Fibroblast of skin of right quadriceps (primary cell): ENCODE measurements at regions not wholly inside any gene's neighbourhood (a gene's known extent, or its start where the extent isn't known, plus 50 kb on each side); places are given as distances from the start of the nearest gene placed in this dataset.
"Not testable (repeated sequence)": the region's sequence is repeated elsewhere in the genome, so short reads cannot be mapped to it uniquely, and the experiment has no call there.

Source experiments
- DNase-seq: peaks from one replicate; pipeline ENCODE4 v3.0.0-alpha.2; 2013

DNA sequence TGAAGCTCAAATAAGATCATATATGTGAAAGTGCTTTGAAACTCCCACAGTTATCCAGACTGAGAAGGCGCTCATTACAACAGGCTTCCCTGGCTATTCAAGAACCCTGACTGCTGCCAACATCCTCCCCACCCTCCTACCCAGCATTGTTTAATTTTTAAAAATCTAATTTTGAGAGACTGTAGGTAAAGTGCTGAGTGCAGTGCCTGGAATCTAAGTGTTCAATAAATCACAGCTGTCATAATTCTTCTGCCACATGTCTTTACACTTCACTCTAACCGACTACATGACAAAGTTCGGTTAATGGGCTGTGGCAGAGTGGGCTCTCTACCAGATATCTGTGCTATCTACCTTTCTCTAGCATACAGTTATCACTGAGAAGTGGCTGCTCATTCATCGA lies 255.6 kb upstream of the C9orf72 start:
- DNase-seq = no peak

DNA sequence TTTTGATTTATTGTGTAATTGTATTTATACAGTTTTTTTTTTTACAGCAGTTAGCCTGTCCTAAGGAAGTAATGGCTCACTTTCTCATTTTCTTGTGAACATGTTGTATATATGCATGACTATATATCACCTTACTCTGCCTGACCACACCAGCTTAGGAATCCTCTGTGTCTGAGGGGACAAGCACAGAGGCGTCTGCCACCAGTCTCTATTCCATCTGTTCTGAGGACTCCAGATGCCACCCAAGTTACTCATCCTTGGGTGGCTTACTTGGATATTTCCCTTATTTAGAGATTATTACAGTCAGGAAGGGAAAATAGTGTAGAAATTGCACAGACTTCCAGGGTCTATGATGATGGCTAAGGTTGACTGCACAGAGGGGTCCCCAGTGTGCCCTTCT lies 256.3 kb upstream of the C9orf72 start:
- no peak for DNase-seq

DNA sequence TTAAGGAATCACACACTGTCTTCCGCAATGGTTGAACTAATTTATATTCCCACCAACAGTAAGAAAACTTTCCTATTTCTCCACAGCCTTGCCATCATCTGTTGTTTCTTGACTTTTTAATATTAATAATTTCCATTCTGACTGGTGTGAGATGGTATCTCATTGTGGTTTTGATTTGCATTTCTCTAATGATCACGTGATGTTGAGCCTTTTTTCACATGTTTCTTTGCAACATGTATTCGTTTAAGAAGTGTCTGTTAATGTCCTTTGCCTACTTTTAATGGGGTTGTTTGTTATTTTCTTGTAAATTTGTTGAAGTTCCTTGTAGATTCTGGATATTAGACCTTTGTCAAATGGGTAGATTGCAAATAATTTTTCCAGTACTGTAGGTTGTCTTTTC lies 258.8 kb upstream of the C9orf72 start:
- not testable (repeated sequence) for DNase-seq

DNA sequence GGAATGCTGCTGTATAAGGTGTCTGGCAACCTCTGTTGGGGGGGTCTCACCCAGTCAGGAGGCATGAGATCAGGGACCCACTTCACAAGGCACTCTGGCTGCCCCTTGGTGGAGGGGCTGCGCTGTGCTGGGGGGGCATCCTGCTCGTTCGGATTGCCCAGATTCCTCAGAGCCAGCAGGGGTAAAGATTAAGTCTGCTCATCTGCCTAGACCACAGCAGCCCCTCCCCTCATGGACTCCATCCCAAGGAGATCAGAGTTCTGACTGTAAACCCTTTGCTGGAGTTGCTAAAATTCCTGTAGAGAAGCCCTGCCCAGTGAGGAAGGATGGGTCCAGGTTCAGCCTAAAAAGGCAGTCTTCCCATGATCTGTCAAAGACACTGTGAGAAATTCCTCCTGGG lies 262.0 kb upstream of the C9orf72 start:
- DNase-seq = no peak

DNA sequence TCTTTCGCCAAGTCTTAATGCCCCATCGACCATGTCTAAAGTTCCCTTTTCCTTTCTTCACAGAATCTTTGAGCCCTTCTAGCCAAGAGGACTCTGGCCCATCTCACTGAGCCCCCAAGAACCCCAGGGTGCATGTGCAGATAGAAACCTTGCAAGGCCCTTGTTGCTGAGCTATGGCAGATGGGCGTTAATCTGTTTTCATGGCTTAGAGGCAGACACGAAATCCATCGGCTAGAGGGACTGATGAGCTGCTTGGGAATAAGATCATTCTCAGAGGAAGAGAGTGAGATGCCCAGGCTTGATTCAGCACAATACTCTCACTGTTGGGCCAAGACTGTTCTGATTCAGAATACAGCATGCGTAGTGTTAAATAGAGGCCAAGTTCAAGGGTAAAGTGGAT lies 262.5 kb upstream of the C9orf72 start:
- no peak for DNase-seq

DNA sequence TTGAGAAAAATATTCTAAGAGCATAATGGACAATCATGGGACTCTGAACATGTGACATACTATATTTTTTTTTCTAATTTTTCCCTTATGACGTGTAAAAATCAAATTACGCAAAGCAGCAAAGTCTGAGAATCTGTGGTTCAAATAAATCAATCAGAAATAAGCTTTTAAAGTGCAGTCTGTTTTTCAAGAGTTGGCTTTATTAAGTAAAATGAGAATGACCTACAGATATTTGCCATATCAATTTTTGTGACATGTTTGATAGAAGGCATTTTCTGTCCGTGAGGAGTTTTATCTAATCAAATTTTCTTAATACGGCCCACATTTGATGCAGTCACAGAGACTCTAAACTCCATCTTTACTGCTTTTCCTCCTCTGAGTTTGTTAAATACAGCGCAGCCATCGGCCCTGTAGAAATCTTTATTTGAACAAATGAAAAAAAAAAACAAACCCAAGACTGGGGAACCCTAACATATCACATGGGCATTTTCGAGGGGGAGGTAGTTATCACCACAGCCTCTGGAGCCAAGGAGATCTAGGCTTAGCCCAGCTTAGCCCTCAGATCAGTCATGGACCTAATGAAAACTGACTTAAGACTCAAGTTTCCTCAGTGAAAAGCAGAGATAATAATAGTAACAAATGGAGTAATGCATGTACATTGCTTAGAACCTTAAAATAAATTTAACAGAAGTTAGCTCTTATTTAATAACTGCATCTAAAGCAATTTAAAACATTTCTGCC lies 263.6 kb upstream of the C9orf72 start:
- no peak for DNase-seq

GRCh38 chr9:27838876-27839275 lies 265.6 kb upstream of the C9orf72 start:
- DNase-seq = no peak

DNA sequence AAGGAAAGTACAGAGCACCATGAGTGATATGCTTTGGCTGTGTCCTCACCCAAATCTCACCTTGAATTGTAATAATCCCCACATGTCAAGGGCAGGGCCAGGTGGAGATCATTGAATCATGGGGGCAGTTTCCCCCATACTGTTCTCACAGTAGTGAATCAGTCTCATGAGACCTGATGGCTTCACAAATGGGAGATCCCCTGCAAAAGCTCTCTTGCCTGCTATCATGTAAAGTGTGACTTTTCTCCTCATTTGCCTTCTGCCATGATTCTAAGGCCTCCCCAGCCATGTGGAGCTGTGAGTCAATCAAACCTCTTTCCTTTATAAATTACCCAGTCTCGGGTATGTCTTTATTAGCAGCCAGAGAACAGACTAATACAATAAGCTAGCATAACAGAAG lies 266.5 kb upstream of the C9orf72 start:
- not testable (repeated sequence) for DNase-seq

DNA sequence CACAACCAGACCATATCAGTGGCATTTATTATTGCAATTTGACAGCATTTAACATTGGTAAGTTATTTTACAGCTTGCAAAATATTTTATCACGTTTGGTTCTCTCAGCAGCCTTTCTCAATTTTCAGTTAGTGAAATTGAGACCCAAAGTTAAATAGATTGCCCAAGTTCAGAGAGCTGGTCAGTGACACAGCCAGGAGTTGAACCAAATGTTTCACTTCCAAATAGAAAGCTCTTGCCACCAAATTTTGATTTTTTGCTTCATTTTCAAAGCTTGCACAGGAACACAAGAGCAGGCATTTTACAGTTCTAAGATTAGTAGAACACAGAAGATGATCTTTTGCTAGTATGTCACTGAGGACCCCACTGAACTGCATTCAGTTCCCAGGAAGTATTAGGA lies 271.5 kb upstream of the C9orf72 start:
- no peak for DNase-seq

DNA sequence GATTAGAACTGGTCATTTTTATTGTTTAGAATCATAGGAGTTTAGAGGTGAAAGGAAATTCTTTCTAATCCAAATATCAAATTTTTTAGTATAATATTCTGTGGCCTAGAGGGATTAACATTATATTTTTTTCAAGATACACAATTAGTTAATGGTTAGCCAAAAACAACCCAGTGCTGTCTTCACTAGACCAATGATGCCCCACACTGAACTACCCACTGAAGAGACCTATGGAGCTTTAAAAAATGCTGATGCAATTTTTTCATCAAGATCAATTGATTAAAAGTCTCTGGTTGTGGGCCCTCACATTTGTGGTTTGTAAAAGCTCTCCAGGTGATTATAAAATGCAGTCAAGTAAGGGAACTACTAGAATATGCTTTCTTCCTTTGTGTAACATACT lies 274.1 kb upstream of the C9orf72 start:
- no peak for DNase-seq

GRCh38 chr9:27847818-27848217 lies 274.5 kb upstream of the C9orf72 start:
- DNase-seq = no peak

GRCh38 chr9:27848315-27848714 lies 275.0 kb upstream of the C9orf72 start:
- no peak for DNase-seq

- no peak for DNase-seq
Measured at GRCh38 chr9:27851858-27852257, 278.6 kb upstream of the C9orf72 start.

DNA sequence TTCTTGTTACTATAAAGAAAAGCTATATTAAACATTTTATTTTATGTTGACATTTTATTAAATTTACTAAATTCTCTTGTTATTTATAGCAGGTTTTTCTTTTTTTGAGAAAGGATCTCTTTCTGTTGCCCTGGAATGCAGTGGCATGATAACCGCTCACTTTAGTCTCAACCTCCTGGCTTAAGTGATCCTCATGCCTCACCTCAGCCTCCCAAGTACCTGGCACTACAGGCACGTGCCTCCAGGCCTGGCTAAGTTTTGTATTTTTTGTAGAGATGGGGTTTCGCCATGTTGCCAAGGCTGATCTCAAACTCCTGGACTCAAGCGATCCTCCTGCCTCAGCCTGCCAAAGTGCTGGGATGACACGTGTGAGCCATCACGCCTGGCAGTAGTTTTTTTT lies 280.2 kb upstream of the C9orf72 start:
- DNase-seq = no peak

DNA sequence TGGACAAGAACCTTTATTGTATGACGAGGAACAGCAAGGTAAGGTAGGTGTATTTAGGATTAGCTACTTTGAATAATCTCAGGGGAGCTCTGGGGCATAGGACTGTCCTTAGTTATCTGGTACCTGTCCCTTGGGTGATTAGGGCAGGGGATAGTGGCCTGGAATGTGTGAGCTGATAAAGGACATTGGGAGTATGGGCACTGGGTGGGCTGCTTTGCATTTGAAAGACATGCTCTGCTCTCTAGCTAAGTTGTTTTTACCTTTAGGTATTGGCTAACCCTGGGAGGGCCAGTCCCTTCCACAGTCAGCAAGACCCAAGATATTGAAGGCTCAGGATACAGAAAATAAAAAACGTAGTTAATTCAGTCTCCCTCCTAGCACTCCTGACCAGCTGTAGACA lies 282.8 kb upstream of the C9orf72 start:
- DNase-seq = no peak

DNA sequence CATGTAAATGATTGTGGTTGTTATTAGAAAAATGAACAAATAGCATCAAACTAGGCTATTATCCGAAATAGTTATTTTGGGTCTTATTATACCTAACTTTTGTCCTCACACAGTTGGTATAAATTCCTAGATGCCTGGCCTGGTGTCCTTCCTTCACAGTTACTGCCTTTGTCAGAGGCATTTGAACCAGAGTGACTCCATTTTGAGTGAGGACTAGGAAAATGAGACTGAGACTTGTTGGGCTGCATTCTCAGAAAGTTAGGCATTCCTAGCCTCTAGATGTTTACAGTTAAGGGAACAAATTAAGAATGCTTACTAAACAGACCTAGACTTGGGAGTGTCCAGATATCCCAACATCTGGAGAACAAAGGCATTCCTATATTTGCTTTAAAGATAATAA lies 283.5 kb upstream of the C9orf72 start:
- DNase-seq = no peak

DNA sequence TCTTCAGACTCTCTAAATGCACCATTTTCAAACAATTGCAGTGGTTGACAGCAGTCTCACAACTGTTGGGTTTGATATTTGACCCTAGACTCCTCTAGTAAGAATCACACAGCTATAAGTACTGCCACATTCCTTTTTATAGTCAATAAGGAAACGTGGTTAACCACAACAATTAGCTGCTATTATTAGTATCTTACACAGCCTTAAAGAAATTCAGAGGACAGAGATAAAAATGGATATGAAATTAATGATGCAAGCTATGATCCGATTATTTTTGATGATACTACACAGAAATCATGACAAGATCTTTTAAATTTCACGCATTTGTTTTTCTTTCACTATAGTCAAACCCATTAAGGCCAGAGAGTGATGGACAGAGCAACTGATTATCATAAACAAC lies 288.6 kb upstream of the C9orf72 start:
- DNase-seq = peak; percentile 80

DNA sequence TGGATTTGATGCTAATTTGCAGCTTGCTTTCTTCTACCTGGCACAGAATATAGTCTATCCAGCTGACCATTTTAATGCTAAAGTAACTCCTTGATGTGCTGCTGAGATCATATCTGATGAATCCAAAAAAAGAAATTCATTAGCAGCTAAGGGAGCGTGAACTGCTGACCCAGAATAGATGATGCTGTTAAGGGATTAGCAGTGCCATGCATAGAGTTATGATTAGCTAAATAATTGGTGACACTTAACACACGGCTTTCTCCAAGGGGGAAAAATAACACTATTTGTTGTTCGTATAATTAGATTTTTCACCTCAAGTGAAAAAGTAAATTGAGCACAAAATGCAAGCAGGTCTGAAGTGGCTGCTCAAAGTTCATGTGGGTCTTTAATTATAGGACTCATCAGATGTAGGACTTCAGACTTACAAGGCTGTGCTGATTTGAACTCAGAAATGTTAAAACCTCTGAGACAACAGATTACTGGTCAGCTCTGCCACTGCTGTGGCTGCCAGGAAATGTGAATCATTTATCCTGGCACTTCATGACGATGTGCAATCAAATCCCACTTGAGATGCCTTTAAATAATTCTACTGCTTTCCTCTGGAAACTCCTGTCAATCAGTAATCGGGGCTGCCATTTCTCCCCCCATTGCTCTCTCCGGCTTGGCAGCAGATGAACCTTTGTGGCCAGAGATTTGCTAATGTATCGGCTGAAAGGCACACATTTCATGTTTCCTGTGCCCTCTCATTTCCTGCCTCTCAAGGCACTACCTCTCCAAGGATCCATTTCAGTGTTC lies 291.6 kb upstream of the C9orf72 start:
- peak; percentile 65 for DNase-seq

- DNase-seq = no peak
Measured at GRCh38 chr9:27866741-27867140, 293.5 kb upstream of the C9orf72 start.

- DNase-seq = peak; percentile 6
Measured at GRCh38 chr9:27870404-27870803, 297.1 kb upstream of the C9orf72 start.

DNA sequence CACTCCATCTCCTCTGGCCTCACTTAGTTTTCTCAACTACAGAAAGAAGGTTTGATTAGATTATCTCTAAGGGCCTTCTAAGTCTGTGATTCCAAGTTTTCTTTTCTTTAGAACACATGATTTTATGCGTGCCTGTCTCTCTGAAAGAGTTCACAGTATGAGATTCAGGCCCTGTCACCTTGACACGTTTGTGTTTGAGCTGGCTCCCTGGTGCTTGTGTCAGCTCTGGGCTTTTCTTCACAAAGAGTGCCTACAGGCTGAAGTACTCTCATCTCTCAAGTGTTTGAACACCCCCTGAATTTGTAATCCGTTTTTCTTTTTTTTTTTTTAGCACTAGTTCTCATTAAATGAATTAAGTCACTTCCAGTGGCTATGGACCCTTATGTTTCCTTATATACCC lies 306.9 kb upstream of the C9orf72 start:
- DNase-seq = no peak

GRCh38 chr9:27880635-27881034 lies 307.4 kb upstream of the C9orf72 start:
- DNase-seq = no peak

DNA sequence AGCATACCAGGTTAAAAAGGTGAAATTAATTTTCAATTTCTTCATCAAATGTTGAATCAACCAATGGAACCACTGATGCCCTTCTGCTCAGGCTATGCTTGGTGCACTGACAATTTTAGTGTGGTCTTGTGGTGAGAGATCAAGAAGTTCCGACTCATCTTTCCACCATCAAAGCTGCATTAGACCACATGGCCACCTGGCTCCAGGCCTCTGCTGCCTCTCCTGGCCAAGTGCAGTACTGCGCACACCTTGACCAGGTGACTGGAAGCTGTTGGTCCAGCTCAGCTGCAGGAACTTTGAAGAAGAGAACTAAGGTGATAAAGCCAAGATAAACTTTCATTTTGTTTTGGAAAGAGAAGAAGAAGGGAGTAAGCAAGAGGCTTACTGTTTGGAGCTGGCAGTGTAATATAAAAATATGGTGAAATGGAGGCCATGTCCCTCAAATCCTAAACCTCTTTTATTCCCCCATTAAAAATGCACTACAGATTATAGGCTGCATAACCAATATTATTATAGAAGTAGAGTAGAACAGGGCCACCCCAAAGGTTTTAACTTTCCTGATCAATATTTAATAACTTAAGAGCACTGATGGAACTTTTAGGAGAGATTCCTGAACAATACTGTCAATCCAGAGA lies 315.5 kb upstream of the C9orf72 start:
- no peak for DNase-seq

GRCh38 chr9:27924502-27924901 lies 351.2 kb upstream of the C9orf72 start:
- peak; percentile 5 for DNase-seq
